ENCODE measurements at regions not wholly inside any gene's neighbourhood (a gene's known extent, or its start where the extent isn't known, plus 50 kb on each side); places are given as distances from the start of the nearest gene placed in this dataset.
A peak's percentile ranks its signal among the peaks of the same experiment; 100 is the strongest.

DNA sequence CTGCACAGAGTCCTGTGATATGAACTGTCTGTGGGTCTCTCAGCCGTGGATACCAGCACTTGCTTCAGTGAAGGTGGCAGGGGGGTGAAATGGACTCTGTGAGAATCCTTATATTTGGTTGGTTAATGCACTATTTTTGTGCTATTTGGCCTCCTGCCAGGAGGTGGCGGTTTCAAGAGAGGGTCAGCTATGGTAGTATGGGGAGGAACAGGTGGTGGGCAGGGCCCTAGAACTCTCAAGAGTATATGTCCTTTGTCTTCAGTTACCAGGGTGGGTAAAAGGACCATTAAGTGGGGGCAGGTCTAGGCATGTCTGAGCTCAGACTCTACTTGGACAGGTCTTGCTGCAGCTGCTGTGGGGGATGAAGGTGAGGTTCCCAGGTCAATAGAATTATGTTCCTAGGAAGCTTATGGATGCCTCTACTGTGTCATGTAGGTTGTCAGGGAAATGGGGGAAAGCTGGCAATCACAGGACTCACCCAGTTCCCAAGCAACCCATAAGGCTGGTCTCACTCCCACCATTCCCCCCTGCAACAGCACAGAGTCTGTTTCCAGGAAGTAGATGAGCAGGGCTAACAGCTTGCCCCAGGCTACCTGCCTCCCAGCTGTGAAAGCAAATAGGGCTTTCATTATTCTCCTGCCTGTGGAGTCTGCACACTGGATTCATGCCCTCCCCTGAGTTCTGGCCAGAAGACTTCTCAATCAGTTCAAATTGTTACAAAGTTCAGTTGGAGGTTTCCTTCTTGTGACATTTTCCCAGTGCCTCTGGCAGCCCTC, 56.8 kb upstream of the PHIP start:
- H2AK5ac ChIP-seq (ENCODE audit: low read depth, low read length), result no peak overlapping the region
- H4K91ac ChIP-seq (replicated peaks; ENCODE audit: insufficient read length, low read length), result no peak overlapping the region
- H3K23ac ChIP-seq (ENCODE audit: insufficient read length), result no peak overlapping the region
- no peak overlapping the region for H3K14ac ChIP-seq (ENCODE audit: insufficient read length)
- no peaks in the 10 kb centered on the region for H3K4me1 ChIP-seq (replicated peaks in 1 of 4; ENCODE audit: control insufficient read depth in 3 of 4, insufficient read depth in 4 of 4, low read length in 3 of 4)
- FAIRE-seq (no peak), DNase-seq (ENCODE audit: low read depth in 1 of 2, low spot score in 2 of 2) (no peak)
- TF ChIP-seq, protein P1, sequence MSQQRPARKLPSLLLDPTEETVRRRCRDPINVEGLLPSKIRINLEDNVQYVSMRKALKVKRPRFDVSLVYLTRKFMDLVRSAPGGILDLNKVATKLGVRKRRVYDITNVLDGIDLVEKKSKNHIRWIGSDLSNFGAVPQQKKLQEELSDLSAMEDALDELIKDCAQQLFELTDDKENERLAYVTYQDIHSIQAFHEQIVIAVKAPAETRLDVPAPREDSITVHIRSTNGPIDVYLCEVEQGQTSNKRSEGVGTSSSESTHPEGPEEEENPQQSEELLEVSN (IDR thresholded peaks at IDR 0.05), result no peak
- TF ChIP-seq RAD21 (IDR thresholded peaks at IDR 0.05 in 1 of 2, conservative IDR thresholded peaks at IDR 0.05 in 1 of 2; ENCODE audit: low read depth in 2 of 2, low read length in 2 of 2) (peak in 1 of 2 experiments; percentile 13; a peak in 1 of 4 replicates), RXRA (IDR thresholded peaks at IDR 0.05; ENCODE audit: insufficient read depth, low read depth, low read length) (no peak), BRCA1 (IDR thresholded peaks at IDR 0.05; ENCODE audit: low read depth, low read length) (no peak), CTCF (IDR thresholded peaks at IDR 0.05; ENCODE audit: control extremely low read depth in 1 of 3, insufficient read depth in 1 of 3, low read depth in 1 of 3, low read length in 3 of 3) (peak in 2 of 3 experiments; percentile 6 to 8; a peak in 2 of 4 replicates)
- H4K8ac ChIP-seq (ENCODE audit: extremely low read depth, insufficient read depth, low read length), result no peak overlapping the region; the same call in 1 of the 2 replicates
- no peaks in the 10 kb centered on the region for H3K79me2 ChIP-seq (ENCODE audit: control insufficient read depth in 1 of 2, insufficient read depth in 2 of 2, low read length in 2 of 2)
- no peak overlapping the region; the same call in 1 of the 2 replicates for H2BK5ac ChIP-seq (ENCODE audit: low read depth, low read length)
- no peak overlapping the region for H3K27ac ChIP-seq (ENCODE audit: low read depth, low read length)
- H2AFZ ChIP-seq (ENCODE audit: low read length), result peak overlapping the region; percentile 16; the same call in 1 of the 2 replicates
- no peaks in the 10 kb centered on the region for H3K79me1 ChIP-seq (ENCODE audit: low read depth, low read length)
- H2BK120ac ChIP-seq (replicated peaks; ENCODE audit: low read depth, low read length), result peak overlapping the region; percentile 87
- H3K9me3 ChIP-seq (ENCODE audit: insufficient read depth in 2 of 2, low read depth in 1 of 2, low read length in 1 of 2), result peaks cover 5 to 23% of the 10 kb centered on the region in 2 experiments; a peak in 3 of 4 replicates
- H2BK15ac ChIP-seq (ENCODE audit: low read length), result no peak overlapping the region; the same call in 1 of the 2 replicates
- CTCF ChIA-PET (ENCODE audit: partially characterized antibody), result interaction anchor here (0.7 to 1.5 kb wide), 2 partner anchors 9 to 48 kb away, joined by 3 to 4 read pairs; no protein-coding TSS in a partner anchor
- H3K36me3 ChIP-seq (ENCODE audit: control insufficient read depth in 2 of 4, insufficient read depth in 4 of 4, low read length in 3 of 4), result no peaks in the 10 kb centered on the region
- no peak overlapping the region for H3K4me2 ChIP-seq (ENCODE audit: insufficient read depth in 1 of 2, low read depth in 2 of 2, low read length in 2 of 2)
- no peak overlapping the region for H3K4ac ChIP-seq (replicated peaks; ENCODE audit: insufficient read length, low read depth, low read length)
- H2BK12ac ChIP-seq (ENCODE audit: low read depth, low read length), result peak overlapping the region; percentile 39; the same call in 1 of the 2 replicates
- POLR2A ChIA-PET (ENCODE audit: partially characterized antibody), result interaction anchor here (0.8 kb wide), 1 partner anchor 226 kb away, joined by 3 read pairs; no protein-coding TSS in a partner anchor
- no peak overlapping the region for H3K9ac ChIP-seq (replicated peaks in 1 of 4; ENCODE audit: extremely low read depth in 1 of 4, low read depth in 3 of 4, low read length in 3 of 4)
- H3K23me2 ChIP-seq (ENCODE audit: low read depth, low read length), result no peaks in the 10 kb centered on the region
- no peak overlapping the region for H3K56ac ChIP-seq (replicated peaks; ENCODE audit: insufficient read length, low read depth, low read length)
- no peak overlapping the region for H4K5ac ChIP-seq (ENCODE audit: insufficient read length, low read depth, low read length)
- no peaks in the 10 kb centered on the region for H3K27me3 ChIP-seq (replicated peaks in 1 of 4; ENCODE audit: control insufficient read depth in 3 of 4, extremely low read depth in 1 of 4, insufficient read depth in 3 of 4, low read length in 3 of 4)
- H3K18ac ChIP-seq (ENCODE audit: extremely low read depth, low read length), result no peak overlapping the region; the same call in 1 of the 2 replicates
- H4K20me1 ChIP-seq (replicated peaks in 1 of 2; ENCODE audit: control insufficient read depth in 1 of 2, insufficient read depth in 2 of 2, low read length in 2 of 2), result no peaks in the 10 kb centered on the region
- WGBS, 2 experiments (ENCODE audit: extremely low coverage in 1 of 2, insufficient coverage in 1 of 2, insufficient read length in 1 of 2, insufficient replicate concordance in 2 of 2, low coverage in 1 of 2, low lambda C conversion rate in 2 of 2, missing lambda C conversion rate in 1 of 2), result 64% methylated on average over 2 of the region's 2 CpGs; no CpG with 5 or more reads in 1 of the 2 experiments
- H2BK20ac ChIP-seq (ENCODE audit: low read length), result peak overlapping the region; percentile 61; the same call in 1 of the 2 replicates
- H3K4me3 ChIP-seq (ENCODE audit: extremely low read depth in 1 of 4, insufficient read depth in 2 of 4, low read depth in 3 of 4, low read length in 4 of 4), result 0 out of 8 replicates have a peak overlapping the region, but pooled peaks of 1 of the 4 experiments have one; percentile 12
